ENCODE measurements at regions not wholly inside any gene's neighbourhood (a gene's known extent, or its start where the extent isn't known, plus 50 kb on each side); places are given as distances from the start of the nearest gene placed in this dataset.
"Not testable (repeated sequence)": the region's sequence is repeated elsewhere in the genome, so short reads cannot be mapped to it uniquely, and the experiment has no call there.

GRCh38 chr1:95641386-95641785, 407.4 kb downstream of the RWDD3 start:
- H3K4me1 Mint-ChIP-seq (ENCODE audit: low read depth), result no peaks in the 10 kb centered on the region
- H3K27ac Mint-ChIP-seq, result no peak overlapping the region
- H3K9me3 Mint-ChIP-seq, result peaks cover 14% of the 10 kb centered on the region
- DNase-seq (ENCODE audit: low spot score), result no peak
- no peak overlapping the region for H3K4me3 Mint-ChIP-seq
- H3K36me3 Mint-ChIP-seq (ENCODE audit: low read depth), result no peaks in the 10 kb centered on the region
- no peaks in the 10 kb centered on the region for H3K27me3 Mint-ChIP-seq (ENCODE audit: low read depth)

GRCh38 chr1:95642035-95642434, 408.0 kb downstream of the RWDD3 start:
- Mint-ChIP-seq H3K27me3 (ENCODE audit: low read depth) (no peaks in the 10 kb centered on the region), H3K9me3 (peaks cover 20% of the 10 kb centered on the region), H3K4me3 (no peak overlapping the region)

GRCh38 chr1:95643071-95643470, 409.1 kb downstream of the RWDD3 start:
- no peaks in the 10 kb centered on the region for H3K27me3 Mint-ChIP-seq (ENCODE audit: low read depth)
- peaks cover 25% of the 10 kb centered on the region for H3K9me3 Mint-ChIP-seq
- no peak overlapping the region for H3K27ac Mint-ChIP-seq
- H3K4me1 Mint-ChIP-seq (ENCODE audit: low read depth), result no peaks in the 10 kb centered on the region
- DNase-seq (ENCODE audit: low spot score), result no peak
- H3K4me3 Mint-ChIP-seq, result no peak overlapping the region
- no peaks in the 10 kb centered on the region for H3K36me3 Mint-ChIP-seq (ENCODE audit: low read depth)

More at GRCh38 chr1:95642035-95642434, 408.0 kb downstream of the RWDD3 start:
- Mint-ChIP-seq H3K36me3 (ENCODE audit: low read depth) (no peaks in the 10 kb centered on the region), H3K4me1 (ENCODE audit: low read depth) (no peaks in the 10 kb centered on the region), H3K27ac (no peak overlapping the region)
- no peak for DNase-seq (ENCODE audit: low spot score)

GRCh38 chr1:95645126-95645525, 411.1 kb downstream of the RWDD3 start:
- DNase-seq (ENCODE audit: low spot score); H3K4me1 Mint-ChIP-seq (ENCODE audit: low read depth); H3K27me3 Mint-ChIP-seq (ENCODE audit: low read depth); H3K4me3 Mint-ChIP-seq; H3K27ac Mint-ChIP-seq; H3K36me3 Mint-ChIP-seq (ENCODE audit: low read depth): not testable (repeated sequence)
- peaks cover 25% of the 10 kb centered on the region for H3K9me3 Mint-ChIP-seq

GRCh38 chr1:95650631-95651030, 416.6 kb downstream of the RWDD3 start:
- Mint-ChIP-seq H3K27ac (no peak overlapping the region), H3K4me1 (ENCODE audit: low read depth) (no peaks in the 10 kb centered on the region), H3K36me3 (ENCODE audit: low read depth) (no peaks in the 10 kb centered on the region), H3K4me3 (no peak overlapping the region), H3K9me3 (peaks cover 17% of the 10 kb centered on the region), H3K27me3 (ENCODE audit: low read depth) (no peaks in the 10 kb centered on the region)
- no peak for DNase-seq (ENCODE audit: low spot score)

GRCh38 chr1:95652423-95652965, 418.5 kb downstream of the RWDD3 start:
- no peaks in the 10 kb centered on the region for H3K4me1 Mint-ChIP-seq (ENCODE audit: low read depth)
- no peak overlapping the region for H3K4me3 Mint-ChIP-seq
- no peak overlapping the region for H3K27ac Mint-ChIP-seq
- no peak for DNase-seq (ENCODE audit: low spot score)
- peaks cover 6% of the 10 kb centered on the region for H3K9me3 Mint-ChIP-seq
- H3K27me3 Mint-ChIP-seq (ENCODE audit: low read depth), result no peaks in the 10 kb centered on the region
- H3K36me3 Mint-ChIP-seq (ENCODE audit: low read depth), result no peaks in the 10 kb centered on the region

DNA sequence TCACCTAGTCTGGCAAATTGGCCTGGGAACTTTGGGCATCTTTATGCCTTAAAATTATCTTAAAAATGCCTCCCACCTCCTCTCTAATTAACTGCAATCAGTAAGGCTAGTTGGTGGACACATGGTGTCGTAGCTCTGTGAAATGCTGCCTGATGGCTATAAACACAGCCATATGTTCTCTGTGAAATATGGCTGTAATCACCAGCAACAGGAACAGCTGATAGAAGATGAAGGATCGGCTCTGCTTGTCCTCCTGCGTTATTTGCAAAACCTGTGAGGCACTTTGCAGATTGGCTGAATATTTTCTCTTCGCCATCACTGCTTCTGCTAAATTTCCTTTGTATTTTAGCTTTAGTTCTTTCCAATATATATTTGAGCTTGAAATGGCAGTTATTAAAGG, 419.6 kb downstream of the RWDD3 start:
- Mint-ChIP-seq H3K36me3 (ENCODE audit: low read depth) (no peaks in the 10 kb centered on the region), H3K4me3 (no peak overlapping the region), H3K9me3 (peaks cover 8% of the 10 kb centered on the region), H3K27me3 (ENCODE audit: low read depth) (no peaks in the 10 kb centered on the region), H3K4me1 (ENCODE audit: low read depth) (no peaks in the 10 kb centered on the region), H3K27ac (no peak overlapping the region)
- no peak for DNase-seq (ENCODE audit: low spot score)

DNA sequence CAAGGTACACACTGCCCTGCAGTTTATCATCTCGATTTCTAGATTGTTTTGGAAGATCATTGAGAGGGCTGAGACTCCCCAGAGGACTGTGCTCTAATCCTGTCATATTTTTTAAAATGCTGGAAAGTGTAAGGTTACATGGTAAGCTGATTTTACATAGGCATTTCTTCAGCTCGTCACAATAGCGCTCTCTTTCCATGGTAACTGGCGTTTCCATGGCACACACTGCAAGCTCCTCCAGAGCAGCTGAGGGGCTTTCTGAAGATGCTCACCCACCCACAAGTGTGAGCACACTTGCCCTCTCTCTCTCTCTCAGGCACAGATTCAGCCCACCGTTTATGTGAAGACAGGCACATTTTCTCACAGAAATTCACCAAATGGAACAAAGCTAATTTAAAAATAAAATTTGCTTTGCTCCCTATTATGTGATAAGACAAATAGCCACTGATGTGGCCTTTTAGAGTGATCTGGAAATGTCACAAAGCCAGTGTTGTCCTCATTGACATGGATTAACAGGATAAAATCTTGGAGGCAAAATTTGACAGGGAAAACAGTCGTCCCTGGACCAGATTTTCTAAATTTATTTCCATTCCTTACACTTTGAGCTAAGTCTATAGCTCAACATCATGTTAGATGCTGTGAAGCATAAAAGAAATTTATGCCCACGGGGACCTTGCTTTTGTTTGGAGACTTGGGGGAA, 421.5 kb downstream of the RWDD3 start:
- Mint-ChIP-seq H3K36me3 (ENCODE audit: low read depth) (no peaks in the 10 kb centered on the region), H3K27me3 (ENCODE audit: low read depth) (no peaks in the 10 kb centered on the region), H3K27ac (no peak overlapping the region), H3K4me3 (no peak overlapping the region), H3K4me1 (ENCODE audit: low read depth) (no peaks in the 10 kb centered on the region), H3K9me3 (peaks cover 12% of the 10 kb centered on the region)
- DNase-seq (ENCODE audit: low spot score), result no peak

DNA sequence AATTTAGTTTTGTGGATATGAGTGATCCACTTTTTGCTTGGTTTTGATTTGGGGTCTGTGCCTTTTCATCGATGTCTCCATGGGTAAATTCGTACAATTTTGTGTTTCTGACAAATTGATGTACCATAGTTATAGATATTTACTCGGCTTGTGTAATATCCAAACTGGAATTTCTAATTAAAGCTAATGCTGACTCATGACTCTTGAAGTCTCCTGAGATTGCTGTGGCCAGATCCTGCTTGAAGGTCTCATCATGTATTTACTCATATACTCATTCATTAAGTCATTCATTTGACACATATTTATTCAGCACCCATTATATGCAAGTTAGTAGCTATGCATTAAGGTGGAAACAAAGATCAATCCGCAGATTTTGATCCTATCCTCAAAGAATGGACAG, 423.2 kb downstream of the RWDD3 start:
- H3K36me3 Mint-ChIP-seq (ENCODE audit: low read depth), result no peaks in the 10 kb centered on the region
- H3K4me1 Mint-ChIP-seq (ENCODE audit: low read depth), result no peaks in the 10 kb centered on the region
- no peak overlapping the region for H3K27ac Mint-ChIP-seq

DNA sequence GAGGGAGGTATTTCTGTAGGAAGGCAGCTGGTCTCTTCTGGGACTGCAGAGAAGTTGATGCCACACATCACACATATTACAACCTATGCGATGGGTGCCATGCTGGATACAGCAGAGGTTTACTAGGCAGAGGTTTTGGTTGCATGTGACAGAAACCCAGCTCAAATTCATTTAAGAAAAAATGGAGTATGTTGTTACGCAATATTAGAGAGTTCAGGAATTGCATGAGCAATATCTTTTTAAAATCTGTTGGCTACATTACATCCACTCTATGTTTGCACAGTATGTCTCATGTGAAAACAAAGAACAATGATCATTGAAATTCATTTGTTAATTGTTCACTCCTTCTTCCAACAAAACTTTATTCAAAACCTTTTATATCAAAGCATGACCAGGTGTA, 425.2 kb downstream of the RWDD3 start:
- H3K27ac Mint-ChIP-seq, result no peak overlapping the region
- H3K4me1 Mint-ChIP-seq (ENCODE audit: low read depth), result no peaks in the 10 kb centered on the region
- H3K36me3 Mint-ChIP-seq (ENCODE audit: low read depth), result no peaks in the 10 kb centered on the region
- no peak overlapping the region for H3K4me3 Mint-ChIP-seq
- peaks cover 20% of the 10 kb centered on the region for H3K9me3 Mint-ChIP-seq
- no peaks in the 10 kb centered on the region for H3K27me3 Mint-ChIP-seq (ENCODE audit: low read depth)
- DNase-seq (ENCODE audit: low spot score), result no peak

More for the DNA sequence above, 423.2 kb downstream of the RWDD3 start:
- DNase-seq (ENCODE audit: low spot score), result no peak
- Mint-ChIP-seq H3K27me3 (ENCODE audit: low read depth) (no peaks in the 10 kb centered on the region), H3K4me3 (no peak overlapping the region), H3K9me3 (peaks cover 8% of the 10 kb centered on the region)

GRCh38 chr1:95659588-95659987, 425.6 kb downstream of the RWDD3 start:
- no peak for DNase-seq (ENCODE audit: low spot score)
- Mint-ChIP-seq H3K4me1 (ENCODE audit: low read depth) (no peaks in the 10 kb centered on the region), H3K36me3 (ENCODE audit: low read depth) (no peaks in the 10 kb centered on the region), H3K27me3 (ENCODE audit: low read depth) (no peaks in the 10 kb centered on the region), H3K4me3 (no peak overlapping the region), H3K27ac (no peak overlapping the region), H3K9me3 (peaks cover 20% of the 10 kb centered on the region)

GRCh38 chr1:95660736-95661135, 426.7 kb downstream of the RWDD3 start:
- DNase-seq (ENCODE audit: low spot score), result no peak
- Mint-ChIP-seq H3K36me3 (ENCODE audit: low read depth) (no peaks in the 10 kb centered on the region), H3K27me3 (ENCODE audit: low read depth) (no peaks in the 10 kb centered on the region), H3K27ac (no peak overlapping the region), H3K4me1 (ENCODE audit: low read depth) (no peaks in the 10 kb centered on the region), H3K9me3 (peaks cover 26% of the 10 kb centered on the region), H3K4me3 (no peak overlapping the region)

GRCh38 chr1:95663530-95663929, 429.5 kb downstream of the RWDD3 start:
- H3K9me3 Mint-ChIP-seq, result peaks cover 30% of the 10 kb centered on the region
- not testable (repeated sequence) for H3K4me1 Mint-ChIP-seq (ENCODE audit: low read depth); DNase-seq (ENCODE audit: low spot score); H3K27ac Mint-ChIP-seq; H3K36me3 Mint-ChIP-seq (ENCODE audit: low read depth); H3K4me3 Mint-ChIP-seq; H3K27me3 Mint-ChIP-seq (ENCODE audit: low read depth)

DNA sequence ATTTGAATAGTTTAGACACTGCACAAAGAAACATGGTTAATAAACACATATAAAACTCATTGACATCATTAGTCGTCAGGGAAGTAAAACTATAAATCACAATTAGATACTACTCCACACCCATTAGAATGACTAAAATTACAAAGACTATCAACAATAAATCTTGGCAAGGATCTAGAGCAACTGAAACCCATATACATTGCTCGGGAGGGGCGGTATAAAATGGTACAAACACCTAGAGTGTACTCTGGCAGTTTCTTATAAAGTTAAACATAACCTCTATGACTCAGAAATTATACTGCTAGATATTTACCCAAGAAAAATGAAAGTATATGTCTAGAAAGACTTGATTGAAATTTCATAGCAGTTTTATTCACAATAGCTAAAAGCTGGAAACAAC, 434.2 kb downstream of the RWDD3 start:
- peaks cover 23% of the 10 kb centered on the region for H3K9me3 Mint-ChIP-seq
- H3K4me1 Mint-ChIP-seq (ENCODE audit: low read depth), result no peaks in the 10 kb centered on the region
- no peak for DNase-seq (ENCODE audit: low spot score)
- no peak overlapping the region for H3K27ac Mint-ChIP-seq
- no peaks in the 10 kb centered on the region for H3K27me3 Mint-ChIP-seq (ENCODE audit: low read depth)
- H3K4me3 Mint-ChIP-seq, result no peak overlapping the region
- no peaks in the 10 kb centered on the region for H3K36me3 Mint-ChIP-seq (ENCODE audit: low read depth)

GRCh38 chr1:95669638-95670037, 435.6 kb downstream of the RWDD3 start:
- H3K27me3 Mint-ChIP-seq (ENCODE audit: low read depth); H3K4me3 Mint-ChIP-seq; H3K27ac Mint-ChIP-seq; H3K36me3 Mint-ChIP-seq (ENCODE audit: low read depth); H3K4me1 Mint-ChIP-seq (ENCODE audit: low read depth); DNase-seq (ENCODE audit: low spot score): not testable (repeated sequence)
- peaks cover 27% of the 10 kb centered on the region for H3K9me3 Mint-ChIP-seq
